Activated naive CD4-positive, alpha-beta T cell treated with anti-CD3 and anti-CD28 coated beads, Interleukin-2, amount 50 U/mL, for 16 hours (primary cell): ENCODE measurements at regions not wholly inside any gene's neighbourhood (a gene's known extent, or its start where the extent isn't known, plus 50 kb on each side); places are given as distances from the start of the nearest gene placed in this dataset.

Source experiments
- DNase-seq: peaks from one replicate; pipeline ENCODE4 v3.0.0-alpha.2; 2020

- DNase-seq, result no peak
Measured at GRCh38 chr5:96091874-96092273, 130.2 kb upstream of the ELL2 start.

- no peak for DNase-seq
Measured at GRCh38 chr5:96090215-96090614, 128.6 kb upstream of the ELL2 start.

- DNase-seq, result no peak
Measured at GRCh38 chr5:96088706-96089498, 127.3 kb upstream of the ELL2 start.

GRCh38 chr5:96087939-96088338 is 126.3 kb upstream of the ELL2 start:
- no peak for DNase-seq

GRCh38 chr5:96084874-96085506 is 123.3 kb upstream of the ELL2 start:
- no peak for DNase-seq

DNA sequence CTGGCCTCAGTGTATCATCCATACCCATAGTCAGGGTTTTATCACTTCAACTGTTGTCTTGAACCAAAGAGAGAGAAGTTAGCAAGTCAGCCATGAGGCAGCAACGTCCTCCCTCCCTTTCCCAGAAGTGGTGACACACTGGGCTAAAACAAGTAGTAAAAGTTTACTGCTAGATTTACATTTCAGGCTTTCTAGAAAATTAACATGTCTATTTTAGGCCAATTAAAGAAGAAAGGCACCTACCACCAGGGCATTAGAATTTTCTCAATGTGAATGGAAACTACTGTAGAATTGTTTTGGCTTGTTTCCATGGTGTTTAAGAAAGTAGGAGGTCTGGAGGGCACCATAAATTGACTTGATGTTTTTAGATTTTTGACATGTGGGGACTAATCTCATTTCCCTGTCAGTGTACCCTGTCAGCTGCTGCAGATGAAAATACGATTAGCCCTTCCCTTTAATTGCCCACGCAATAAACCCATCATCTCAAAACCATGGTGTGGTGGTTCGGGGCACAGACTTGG is 121.8 kb upstream of the ELL2 start:
- DNase-seq, result no peak

DNA sequence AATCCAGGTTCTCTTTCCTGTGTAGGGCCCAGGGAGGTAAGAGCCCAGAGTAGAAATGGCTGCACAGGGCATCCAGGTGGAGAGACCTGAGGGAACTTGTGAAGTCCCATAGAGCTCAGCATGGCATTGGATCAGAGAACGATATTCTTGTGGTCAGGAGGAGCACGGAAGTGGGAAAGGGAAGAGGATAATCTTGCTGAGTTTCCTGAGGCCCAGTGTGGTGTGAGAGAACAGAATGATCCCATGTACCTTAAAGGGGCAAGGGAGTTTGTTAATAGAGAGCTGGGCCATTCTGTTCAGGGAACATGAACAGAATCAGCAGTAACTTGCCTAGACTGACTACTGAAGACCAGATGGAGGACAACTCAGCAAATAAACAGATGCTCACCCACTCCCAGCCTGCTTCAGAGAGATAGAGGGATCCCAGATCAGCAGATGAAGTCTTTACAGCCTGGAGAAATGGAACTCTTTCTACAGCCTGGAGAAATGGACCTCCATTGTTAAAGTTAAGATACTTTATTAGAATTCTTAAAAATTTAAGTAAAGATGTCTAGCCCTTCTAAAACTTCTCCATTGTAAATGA is 119.7 kb upstream of the ELL2 start:
- DNase-seq, result no peak

GRCh38 chr5:96080557-96080956 is 118.9 kb upstream of the ELL2 start:
- no peak for DNase-seq

- no peak for DNase-seq
Measured at GRCh38 chr5:96079962-96080361, 118.3 kb upstream of the ELL2 start.

DNA sequence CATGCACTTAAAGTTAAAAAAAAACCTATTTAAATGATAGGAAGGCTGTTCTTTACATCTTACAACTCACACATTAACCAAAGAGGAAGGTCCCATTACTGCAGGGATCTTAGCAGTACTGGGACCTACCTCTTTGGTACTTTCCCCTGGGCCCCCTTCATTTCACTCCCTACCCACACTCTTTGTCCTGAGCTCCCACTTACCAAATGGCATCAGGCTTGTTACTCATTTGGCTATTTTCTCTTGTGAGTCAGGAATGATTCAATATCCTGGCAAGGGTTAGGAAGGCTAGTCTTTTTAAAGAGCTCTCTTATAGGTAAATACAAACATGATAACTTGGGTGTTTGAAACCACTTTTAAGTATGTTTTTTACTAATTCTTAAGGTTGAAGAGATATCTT is 117.4 kb upstream of the ELL2 start:
- peak; percentile 20 for DNase-seq

GRCh38 chr5:96076451-96076850 is 114.8 kb upstream of the ELL2 start:
- no peak for DNase-seq

- DNase-seq, result no peak
Measured at GRCh38 chr5:96075579-96076289, 114.1 kb upstream of the ELL2 start.

DNA sequence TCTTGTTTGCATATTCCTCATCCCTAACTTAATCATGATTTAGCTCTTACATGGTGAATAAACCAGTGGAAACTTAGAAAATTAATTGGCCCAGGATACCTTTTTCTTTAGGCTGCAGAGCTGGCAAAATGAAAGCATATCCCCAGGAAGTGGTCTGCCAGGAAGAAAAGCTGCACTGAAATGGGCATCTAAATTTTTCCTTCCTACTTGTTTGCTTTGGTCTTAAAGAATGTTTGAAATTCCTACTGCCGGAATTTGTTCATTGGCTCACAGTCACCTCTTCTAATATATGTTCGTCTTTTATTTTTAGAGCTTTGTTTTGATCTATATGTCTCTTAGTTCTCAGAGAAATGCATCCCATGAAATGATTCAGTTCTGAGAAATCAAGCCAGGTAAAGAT is 113.2 kb upstream of the ELL2 start:
- DNase-seq, result no peak

GRCh38 chr5:96074460-96074859 is 112.8 kb upstream of the ELL2 start:
- no peak for DNase-seq

DNA sequence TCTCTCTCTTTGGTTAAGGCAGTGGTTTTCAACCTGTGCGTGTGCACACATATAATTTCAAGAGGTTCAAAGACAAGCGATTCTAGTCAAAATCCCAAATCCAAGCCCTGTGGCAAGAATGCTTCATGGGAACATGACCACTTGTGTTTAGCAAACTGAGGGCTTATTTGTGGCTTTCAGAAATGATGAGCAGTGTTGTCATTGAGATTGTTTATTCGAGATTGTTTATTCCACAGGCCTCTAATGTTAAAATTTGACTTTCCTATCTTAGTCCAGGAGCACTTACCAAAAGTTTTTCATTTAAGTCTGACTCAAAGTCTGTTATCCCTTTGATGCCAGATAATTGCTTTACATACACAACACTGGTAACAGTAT is 111.1 kb upstream of the ELL2 start:
- DNase-seq, result no peak

DNA sequence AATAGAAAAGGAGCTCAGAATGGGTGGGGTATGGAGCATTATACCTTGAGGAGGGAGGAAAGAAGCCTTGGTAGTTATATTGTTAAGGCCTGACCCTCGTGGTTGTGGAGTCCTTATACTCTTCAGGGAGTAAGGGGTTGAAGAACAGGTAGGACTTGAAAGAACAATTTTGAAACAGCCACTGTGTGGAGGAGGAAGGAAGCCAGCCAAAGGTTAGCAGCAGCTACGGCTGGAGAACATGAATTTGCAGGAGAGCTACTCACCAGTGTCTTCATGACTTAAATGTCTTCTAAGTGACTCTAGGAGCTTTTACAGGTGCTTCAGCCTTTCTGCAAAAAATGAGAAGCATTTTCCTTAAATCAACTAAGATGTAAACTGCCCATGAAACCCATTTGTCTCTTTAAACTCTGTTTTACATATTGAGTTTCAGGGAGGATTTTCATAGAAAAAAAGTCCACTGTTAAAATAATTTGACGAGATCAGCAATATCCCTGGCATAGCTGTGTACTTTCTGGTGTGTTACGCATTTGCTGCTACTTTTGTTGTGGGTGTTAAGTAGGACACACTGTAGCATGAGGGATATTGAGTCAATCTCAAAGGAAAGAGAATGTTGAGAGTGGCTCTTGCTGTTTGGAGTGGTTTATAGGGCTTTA is 110.6 kb upstream of the ELL2 start:
- no peak for DNase-seq

- no peak for DNase-seq
Measured at GRCh38 chr5:96070622-96071225, 109.1 kb upstream of the ELL2 start.

- DNase-seq, result no peak
Measured at GRCh38 chr5:96067894-96068614, 106.4 kb upstream of the ELL2 start.

DNA sequence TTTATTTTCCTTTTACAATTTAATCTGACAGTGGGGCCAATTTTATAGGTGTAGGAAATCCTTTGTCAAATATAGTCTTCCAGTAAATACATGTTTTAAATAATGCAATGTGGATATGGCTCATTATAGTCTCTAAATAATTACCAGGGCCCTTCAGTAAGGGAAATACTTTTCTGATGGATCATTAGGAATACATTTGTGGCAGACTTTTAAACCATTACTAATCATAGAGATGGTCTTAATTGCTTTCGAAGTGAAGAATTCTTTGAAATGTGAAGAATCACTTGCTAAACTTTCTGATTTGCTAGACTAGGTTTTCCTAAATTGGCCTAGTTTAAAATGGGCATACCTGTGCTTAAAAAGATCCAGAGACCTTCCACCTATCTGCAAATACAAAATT is 105.6 kb upstream of the ELL2 start:
- no peak for DNase-seq

DNA sequence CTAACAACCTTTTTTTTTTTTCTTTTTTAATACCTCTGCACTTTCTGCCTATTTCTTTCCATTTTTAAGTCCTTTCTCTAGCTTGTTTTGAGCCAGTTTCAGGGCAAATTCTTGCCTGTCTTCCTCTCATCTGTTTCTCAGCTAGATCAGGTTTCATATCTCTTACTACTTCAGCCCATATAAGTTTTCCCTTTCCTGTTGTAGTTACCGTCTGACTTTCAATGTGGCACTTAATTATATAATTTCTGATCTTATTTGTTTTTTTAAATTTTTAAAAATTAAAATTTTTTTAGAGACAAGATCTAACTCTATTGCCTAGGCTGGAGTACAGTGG is 104.7 kb upstream of the ELL2 start:
- no peak for DNase-seq

DNA sequence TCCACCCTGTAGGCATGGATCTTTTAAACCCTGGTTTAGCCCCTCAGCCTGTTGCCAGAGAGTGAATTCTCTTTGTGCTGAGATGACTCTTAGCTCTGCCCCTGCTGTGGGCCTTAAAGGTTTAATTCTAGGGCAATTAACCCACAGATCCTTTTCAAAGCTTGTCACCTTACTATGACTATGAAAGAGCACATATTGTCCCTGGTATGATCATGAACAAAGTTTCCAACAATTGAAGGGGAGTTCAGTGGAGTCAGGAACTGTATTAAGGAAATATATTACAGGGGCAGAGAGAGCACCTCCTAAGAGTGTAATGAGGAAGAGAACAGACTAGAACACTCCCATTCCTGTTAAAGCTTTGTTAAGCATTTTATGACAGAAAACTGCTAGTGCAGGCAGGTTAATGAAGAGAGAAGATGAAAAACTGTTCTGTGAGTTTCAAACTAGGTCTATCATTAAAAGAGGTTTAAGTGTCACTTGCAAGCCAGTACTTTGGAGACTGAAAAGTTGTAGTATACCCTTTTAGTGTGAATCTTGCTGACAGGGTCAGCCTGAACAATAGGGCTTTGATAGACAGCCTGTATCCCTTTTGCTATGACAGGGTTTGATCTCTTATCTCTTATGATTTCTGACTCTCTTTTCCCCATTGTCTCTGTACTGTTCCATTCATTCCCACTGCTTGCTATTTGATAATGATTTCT is 104.2 kb upstream of the ELL2 start:
- no peak for DNase-seq
